ENCODE measurements at regions not wholly inside any gene's neighbourhood (a gene's known extent, or its start where the extent isn't known, plus 50 kb on each side); places are given as distances from the start of the nearest gene placed in this dataset.
"Not testable (repeated sequence)": the region's sequence is repeated elsewhere in the genome, so short reads cannot be mapped to it uniquely, and the experiment has no call there.

GRCh38 chr9:11190719-11191118 lies 577.9 kb upstream of the PTPRD start:
- H3K27ac Mint-ChIP-seq = no peak overlapping the region
- intact Hi-C loops (cut with micrococcal nuclease) = no loop called here
- H3K36me3 Mint-ChIP-seq (ENCODE audit: low read depth) = no peaks in the 10 kb centered on the region
- H3K9me3 Mint-ChIP-seq = peaks cover 25% of the 10 kb centered on the region
- ATAC-seq = no peak
- ChIA-PET POLR2A (no interaction called here), CTCF (no interaction called here)
- H3K4me3 Mint-ChIP-seq = no peak overlapping the region
- no peaks in the 10 kb centered on the region for H3K27me3 Mint-ChIP-seq
- DNase-seq = no peak
- no peak for TF ChIP-seq CTCF (IDR thresholded peaks at IDR 0.05)
- H3K4me1 Mint-ChIP-seq (ENCODE audit: low read depth) = no peaks in the 10 kb centered on the region

GRCh38 chr9:11192993-11193392 lies 580.2 kb upstream of the PTPRD start:
- CTCF ChIA-PET = no interaction called here
- no peak for DNase-seq
- Mint-ChIP-seq H3K9me3 (peaks cover 20% of the 10 kb centered on the region), H3K4me1 (ENCODE audit: low read depth) (no peaks in the 10 kb centered on the region), H3K36me3 (ENCODE audit: low read depth) (no peaks in the 10 kb centered on the region), H3K4me3 (no peak overlapping the region), H3K27ac (no peak overlapping the region), H3K27me3 (no peaks in the 10 kb centered on the region)
- ATAC-seq = no peak
- POLR2A ChIA-PET = no interaction called here
- intact Hi-C loops (cut with micrococcal nuclease) = no loop called here
- TF ChIP-seq CTCF (IDR thresholded peaks at IDR 0.05) = no peak

GRCh38 chr9:11194246-11194645 lies 581.4 kb upstream of the PTPRD start:
- Mint-ChIP-seq H3K4me3 (no peak overlapping the region), H3K27ac (no peak overlapping the region), H3K9me3 (peaks cover 18% of the 10 kb centered on the region), H3K4me1 (ENCODE audit: low read depth) (no peaks in the 10 kb centered on the region), H3K36me3 (ENCODE audit: low read depth) (no peaks in the 10 kb centered on the region), H3K27me3 (no peaks in the 10 kb centered on the region)
- no peak for TF ChIP-seq CTCF (IDR thresholded peaks at IDR 0.05)
- ChIA-PET POLR2A (interaction anchor here (0.6 kb wide), 1 partner anchor 957 kb away, joined by 3 read pairs; no protein-coding TSS in a partner anchor), CTCF (no interaction called here)
- DNase-seq (no peak), ATAC-seq (no peak)
- intact Hi-C loops (cut with micrococcal nuclease) = no loop called here

- H3K4me3 Mint-ChIP-seq; DNase-seq; CTCF ChIA-PET; intact Hi-C loops (cut with micrococcal nuclease); H3K27me3 Mint-ChIP-seq; H3K36me3 Mint-ChIP-seq (ENCODE audit: low read depth); POLR2A ChIA-PET; ATAC-seq; H3K27ac Mint-ChIP-seq; H3K4me1 Mint-ChIP-seq (ENCODE audit: low read depth): not testable (repeated sequence)
- peaks cover 17% of the 10 kb centered on the region for H3K9me3 Mint-ChIP-seq
These were observed 584.1 kb upstream of the PTPRD start for GRCh38 chr9:11196840-11197365.

- no peaks in the 10 kb centered on the region for H3K4me1 Mint-ChIP-seq (ENCODE audit: low read depth)
- no peaks in the 10 kb centered on the region for H3K36me3 Mint-ChIP-seq (ENCODE audit: low read depth)
- no peak for DNase-seq
- intact Hi-C loops (cut with micrococcal nuclease) = no loop called here
- no peak for ATAC-seq
- H3K27ac Mint-ChIP-seq = no peak overlapping the region
- no peak for TF ChIP-seq CTCF (IDR thresholded peaks at IDR 0.05)
- ChIA-PET POLR2A (no interaction called here), CTCF (no interaction called here)
- H3K27me3 Mint-ChIP-seq = no peaks in the 10 kb centered on the region
- peaks cover 18% of the 10 kb centered on the region for H3K9me3 Mint-ChIP-seq
- no peak overlapping the region for H3K4me3 Mint-ChIP-seq
These were observed 586.5 kb upstream of the PTPRD start for GRCh38 chr9:11199335-11199734.

GRCh38 chr9:11204521-11204920 lies 591.7 kb upstream of the PTPRD start:
- TF ChIP-seq CTCF (IDR thresholded peaks at IDR 0.05) = no peak
- H3K9me3 Mint-ChIP-seq = peaks cover 15% of the 10 kb centered on the region
- no peaks in the 10 kb centered on the region for H3K36me3 Mint-ChIP-seq (ENCODE audit: low read depth)
- no peaks in the 10 kb centered on the region for H3K4me1 Mint-ChIP-seq (ENCODE audit: low read depth)
- intact Hi-C loops (cut with micrococcal nuclease) = no loop called here
- CTCF ChIA-PET = no interaction called here
- H3K27ac Mint-ChIP-seq = no peak overlapping the region
- ATAC-seq (no peak), DNase-seq (no peak)
- POLR2A ChIA-PET = no interaction called here
- no peaks in the 10 kb centered on the region for H3K27me3 Mint-ChIP-seq
- H3K4me3 Mint-ChIP-seq = no peak overlapping the region

All from activated CD8-positive, alpha-beta T cell treated with anti-CD3 and anti-CD28 coated beads for 36 hours (primary cell).